ENCODE measurements at regions not wholly inside any gene's neighbourhood (a gene's known extent, or its start where the extent isn't known, plus 50 kb on each side); places are given as distances from the start of the nearest gene placed in this dataset.

- H3K4me1 Mint-ChIP-seq (ENCODE audit: low read depth), result no peaks in the 10 kb centered on the region
- H3K36me3 Mint-ChIP-seq (ENCODE audit: low read depth), result no peaks in the 10 kb centered on the region
- H3K4me3 Mint-ChIP-seq, result no peak overlapping the region
- intact Hi-C loops (cut with micrococcal nuclease), result no loop called here
- H3K9me3 Mint-ChIP-seq, result no peaks in the 10 kb centered on the region
- no peak overlapping the region for H3K27ac Mint-ChIP-seq
- no peak for DNase-seq (ENCODE audit: low spot score)
- H3K27me3 Mint-ChIP-seq (ENCODE audit: insufficient read depth), result peaks cover 7% of the 10 kb centered on the region
Measured at GRCh38 chr14:101408077-101408831, 153.0 kb upstream of the DIO3 start.

GRCh38 chr14:101409006-101409543 is 152.2 kb upstream of the DIO3 start:
- DNase-seq (ENCODE audit: low spot score), result no peak
- H3K27ac Mint-ChIP-seq, result no peak overlapping the region
- intact Hi-C loops (cut with micrococcal nuclease), result no loop called here
- no peaks in the 10 kb centered on the region for H3K36me3 Mint-ChIP-seq (ENCODE audit: low read depth)
- no peaks in the 10 kb centered on the region for H3K9me3 Mint-ChIP-seq
- no peaks in the 10 kb centered on the region for H3K4me1 Mint-ChIP-seq (ENCODE audit: low read depth)
- peaks cover 6% of the 10 kb centered on the region for H3K27me3 Mint-ChIP-seq (ENCODE audit: insufficient read depth)
- no peak overlapping the region for H3K4me3 Mint-ChIP-seq

GRCh38 chr14:101410126-101410525 is 151.2 kb upstream of the DIO3 start:
- Mint-ChIP-seq H3K27me3 (ENCODE audit: insufficient read depth) (peaks cover 6% of the 10 kb centered on the region), H3K4me1 (ENCODE audit: low read depth) (no peaks in the 10 kb centered on the region), H3K27ac (no peak overlapping the region), H3K9me3 (no peaks in the 10 kb centered on the region), H3K4me3 (no peak overlapping the region), H3K36me3 (ENCODE audit: low read depth) (no peaks in the 10 kb centered on the region)
- no peak for DNase-seq (ENCODE audit: low spot score)
- intact Hi-C loops (cut with micrococcal nuclease), result no loop called here

- intact Hi-C loops (cut with micrococcal nuclease), result no loop called here
- no peak for DNase-seq (ENCODE audit: low spot score)
- H3K9me3 Mint-ChIP-seq, result no peaks in the 10 kb centered on the region
- H3K36me3 Mint-ChIP-seq (ENCODE audit: low read depth), result no peaks in the 10 kb centered on the region
- H3K27me3 Mint-ChIP-seq (ENCODE audit: insufficient read depth), result peaks cover 6% of the 10 kb centered on the region
- H3K4me3 Mint-ChIP-seq, result no peak overlapping the region
- no peaks in the 10 kb centered on the region for H3K4me1 Mint-ChIP-seq (ENCODE audit: low read depth)
- H3K27ac Mint-ChIP-seq, result no peak overlapping the region
Measured at GRCh38 chr14:101411151-101411550, 150.1 kb upstream of the DIO3 start.

- H3K27ac Mint-ChIP-seq, result no peak overlapping the region
- intact Hi-C loops (cut with micrococcal nuclease), result no loop called here
- no peak overlapping the region for H3K4me3 Mint-ChIP-seq
- no peak for DNase-seq (ENCODE audit: low spot score)
- no peaks in the 10 kb centered on the region for H3K9me3 Mint-ChIP-seq
- no peaks in the 10 kb centered on the region for H3K4me1 Mint-ChIP-seq (ENCODE audit: low read depth)
- no peaks in the 10 kb centered on the region for H3K36me3 Mint-ChIP-seq (ENCODE audit: low read depth)
- H3K27me3 Mint-ChIP-seq (ENCODE audit: insufficient read depth), result peaks cover 6% of the 10 kb centered on the region
Measured at GRCh38 chr14:101411779-101412178, 149.5 kb upstream of the DIO3 start.

DNA sequence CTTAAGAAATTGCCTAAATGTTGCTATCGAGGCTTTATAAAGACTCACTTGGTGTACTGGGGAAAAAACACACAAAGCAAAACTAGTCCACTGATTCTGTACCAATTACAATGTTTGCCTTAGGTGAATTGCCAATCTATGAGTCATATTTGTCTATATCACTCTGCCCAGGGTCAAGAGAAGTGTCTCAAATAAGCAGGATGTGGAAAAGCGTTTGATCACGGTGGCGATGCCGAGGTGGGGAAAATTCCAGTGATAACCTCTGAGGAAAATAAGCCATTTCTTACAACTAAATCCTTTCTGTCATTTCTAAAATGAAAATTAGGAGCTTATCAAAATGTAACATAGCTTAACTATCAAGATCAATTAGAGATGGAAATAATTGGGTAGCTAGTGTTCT is 148.6 kb upstream of the DIO3 start:
- Mint-ChIP-seq H3K4me3 (no peak overlapping the region), H3K36me3 (ENCODE audit: low read depth) (no peaks in the 10 kb centered on the region), H3K4me1 (ENCODE audit: low read depth) (no peaks in the 10 kb centered on the region), H3K9me3 (no peaks in the 10 kb centered on the region), H3K27ac (no peak overlapping the region), H3K27me3 (ENCODE audit: insufficient read depth) (peaks cover 8% of the 10 kb centered on the region)
- DNase-seq (ENCODE audit: low spot score), result no peak
- intact Hi-C loops (cut with micrococcal nuclease), result no loop called here

- Mint-ChIP-seq H3K27ac (no peak overlapping the region), H3K9me3 (no peaks in the 10 kb centered on the region)
- intact Hi-C loops (cut with micrococcal nuclease), result no loop called here
Measured at GRCh38 chr14:101417434-101417833, 143.9 kb upstream of the DIO3 start.

GRCh38 chr14:101418601-101419000 is 142.7 kb upstream of the DIO3 start:
- H3K36me3 Mint-ChIP-seq (ENCODE audit: low read depth), result no peaks in the 10 kb centered on the region
- DNase-seq (ENCODE audit: low spot score), result no peak
- no peaks in the 10 kb centered on the region for H3K4me1 Mint-ChIP-seq (ENCODE audit: low read depth)
- no peak overlapping the region for H3K4me3 Mint-ChIP-seq
- intact Hi-C loops (cut with micrococcal nuclease), result no loop called here
- H3K9me3 Mint-ChIP-seq, result no peaks in the 10 kb centered on the region
- H3K27ac Mint-ChIP-seq, result no peak overlapping the region
- peaks cover 19% of the 10 kb centered on the region for H3K27me3 Mint-ChIP-seq (ENCODE audit: insufficient read depth)

More at GRCh38 chr14:101417434-101417833, 143.9 kb upstream of the DIO3 start:
- DNase-seq (ENCODE audit: low spot score), result no peak
- Mint-ChIP-seq H3K36me3 (ENCODE audit: low read depth) (no peaks in the 10 kb centered on the region), H3K4me1 (ENCODE audit: low read depth) (no peaks in the 10 kb centered on the region), H3K27me3 (ENCODE audit: insufficient read depth) (peaks cover 18% of the 10 kb centered on the region), H3K4me3 (no peak overlapping the region)

- H3K36me3 Mint-ChIP-seq (ENCODE audit: low read depth), result no peaks in the 10 kb centered on the region
- H3K4me1 Mint-ChIP-seq (ENCODE audit: low read depth), result no peaks in the 10 kb centered on the region
Measured at GRCh38 chr14:101426466-101426865, 134.8 kb upstream of the DIO3 start.

DNA sequence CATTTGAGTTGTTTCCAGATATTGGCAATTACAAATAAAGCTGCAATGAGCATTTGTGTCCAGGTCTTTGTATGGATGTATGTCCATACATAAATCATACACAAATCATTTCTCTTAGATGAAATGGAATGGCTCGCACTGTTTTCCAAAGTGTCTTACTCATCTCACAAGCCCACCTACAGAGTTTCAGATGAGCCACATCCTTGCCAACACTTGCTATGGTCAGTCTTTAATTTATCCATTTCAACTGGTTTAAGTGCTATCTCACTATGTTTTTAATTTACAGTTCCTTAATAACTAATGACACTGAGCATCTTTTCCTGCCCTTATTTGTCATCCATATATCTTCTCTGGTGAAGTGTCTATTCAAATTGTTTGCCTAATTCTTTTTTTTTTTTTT is 132.9 kb upstream of the DIO3 start:
- peaks cover 30% of the 10 kb centered on the region for H3K27me3 Mint-ChIP-seq (ENCODE audit: insufficient read depth)
- no peak overlapping the region for H3K4me3 Mint-ChIP-seq
- no peaks in the 10 kb centered on the region for H3K9me3 Mint-ChIP-seq
- no peaks in the 10 kb centered on the region for H3K4me1 Mint-ChIP-seq (ENCODE audit: low read depth)
- intact Hi-C loops (cut with micrococcal nuclease), result no loop called here
- no peak for DNase-seq (ENCODE audit: low spot score)
- no peak overlapping the region for H3K27ac Mint-ChIP-seq
- H3K36me3 Mint-ChIP-seq (ENCODE audit: low read depth), result no peaks in the 10 kb centered on the region

More at GRCh38 chr14:101426466-101426865, 134.8 kb upstream of the DIO3 start:
- Mint-ChIP-seq H3K4me3 (no peak overlapping the region), H3K9me3 (no peaks in the 10 kb centered on the region), H3K27ac (no peak overlapping the region), H3K27me3 (ENCODE audit: insufficient read depth) (peaks cover 23% of the 10 kb centered on the region)
- intact Hi-C loops (cut with micrococcal nuclease), result no loop called here
- no peak for DNase-seq (ENCODE audit: low spot score)

- Mint-ChIP-seq H3K4me3 (no peak overlapping the region), H3K9me3 (no peaks in the 10 kb centered on the region), H3K27me3 (ENCODE audit: insufficient read depth) (peaks cover 59% of the 10 kb centered on the region), H3K36me3 (ENCODE audit: low read depth) (no peaks in the 10 kb centered on the region), H3K27ac (no peak overlapping the region), H3K4me1 (ENCODE audit: low read depth) (no peaks in the 10 kb centered on the region)
- DNase-seq (ENCODE audit: low spot score), result no peak
- intact Hi-C loops (cut with micrococcal nuclease), result no loop called here
Measured at GRCh38 chr14:101435546-101435945, 125.7 kb upstream of the DIO3 start.

DNA sequence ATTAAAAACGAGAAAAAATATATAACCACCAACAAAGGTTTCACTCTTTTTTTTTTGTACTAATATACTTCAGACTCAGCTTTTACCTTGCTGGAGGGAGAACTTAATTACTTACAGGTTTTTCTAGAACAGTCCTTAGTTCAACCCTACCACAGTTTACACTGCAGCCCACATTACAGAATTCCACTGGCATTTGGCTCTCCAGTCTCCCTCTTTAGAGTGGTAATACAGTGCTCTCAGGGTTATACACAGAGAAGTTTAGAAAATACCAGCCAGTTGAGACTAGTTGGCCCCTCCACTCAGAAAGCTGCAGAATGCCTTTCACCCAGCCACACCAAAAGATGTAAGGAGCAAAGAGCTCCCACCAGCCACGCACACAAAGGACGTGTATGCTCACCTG is 122.3 kb upstream of the DIO3 start:
- H3K27me3 Mint-ChIP-seq (ENCODE audit: insufficient read depth), result peaks cover 63% of the 10 kb centered on the region
- H3K4me1 Mint-ChIP-seq (ENCODE audit: low read depth), result peaks cover 12% of the 10 kb centered on the region
- intact Hi-C loops (cut with micrococcal nuclease), result no loop called here
- H3K36me3 Mint-ChIP-seq (ENCODE audit: low read depth), result no peaks in the 10 kb centered on the region
- no peak for DNase-seq (ENCODE audit: low spot score)
- no peak overlapping the region for H3K4me3 Mint-ChIP-seq
- H3K9me3 Mint-ChIP-seq, result no peaks in the 10 kb centered on the region
- no peak overlapping the region for H3K27ac Mint-ChIP-seq

- H3K4me1 Mint-ChIP-seq (ENCODE audit: low read depth), result peaks cover 12% of the 10 kb centered on the region
- peaks cover 71% of the 10 kb centered on the region for H3K27me3 Mint-ChIP-seq (ENCODE audit: insufficient read depth)
- no peak for DNase-seq (ENCODE audit: low spot score)
- no peak overlapping the region for H3K4me3 Mint-ChIP-seq
- no peaks in the 10 kb centered on the region for H3K36me3 Mint-ChIP-seq (ENCODE audit: low read depth)
- H3K9me3 Mint-ChIP-seq, result no peaks in the 10 kb centered on the region
- no peak overlapping the region for H3K27ac Mint-ChIP-seq
- intact Hi-C loops (cut with micrococcal nuclease), result no loop called here
Measured at GRCh38 chr14:101440496-101440895, 120.8 kb upstream of the DIO3 start.

GRCh38 chr14:101441710-101442109 is 119.6 kb upstream of the DIO3 start:
- Mint-ChIP-seq H3K9me3 (no peaks in the 10 kb centered on the region), H3K4me3 (no peak overlapping the region), H3K36me3 (ENCODE audit: low read depth) (no peaks in the 10 kb centered on the region), H3K27me3 (ENCODE audit: insufficient read depth) (peaks cover 72% of the 10 kb centered on the region), H3K27ac (no peak overlapping the region), H3K4me1 (ENCODE audit: low read depth) (peaks cover 12% of the 10 kb centered on the region)
- no peak for DNase-seq (ENCODE audit: low spot score)
- intact Hi-C loops (cut with micrococcal nuclease), result no loop called here

Measured in activated T-helper 1 cell treated with anti-CD3 and anti-CD28 coated beads, Interleukin-12 subunit alpha, Interleukin-12 subunit beta, Interleukin-2, Interleukin-4 antibody, amounts not matched to agents 30 ng/mL and 10 ng/mL and 1 ng/mL, durations not matched to agents 14 hours and 24 hours and 36 hours (primary cell).